Retinal pigment epithelial cell (primary cell): ENCODE measurements at regions not wholly inside any gene's neighbourhood (a gene's known extent, or its start where the extent isn't known, plus 50 kb on each side); places are given as distances from the start of the nearest gene placed in this dataset.

ENCODE experiments used
- DNase-seq: peaks from one replicate; pipeline ENCODE4 v3.0.0-alpha.2; 2010; ENCODE audit warnings: low read depth
- H3K4me3 ChIP-seq: 2 replicates; pipeline ENCODE4 v1.5.1; 2011; ENCODE audit warnings: mild to moderate bottlenecking, low read length, control low read depth, moderate library complexity
- TF ChIP-seq, protein P1 (sequence below): conservative IDR thresholded peaks from 2 replicates; pipeline ENCODE4 v1.5.1; 2011; ENCODE audit warnings: low read depth, low read length, control low read depth, inconsistent platforms

DNA sequence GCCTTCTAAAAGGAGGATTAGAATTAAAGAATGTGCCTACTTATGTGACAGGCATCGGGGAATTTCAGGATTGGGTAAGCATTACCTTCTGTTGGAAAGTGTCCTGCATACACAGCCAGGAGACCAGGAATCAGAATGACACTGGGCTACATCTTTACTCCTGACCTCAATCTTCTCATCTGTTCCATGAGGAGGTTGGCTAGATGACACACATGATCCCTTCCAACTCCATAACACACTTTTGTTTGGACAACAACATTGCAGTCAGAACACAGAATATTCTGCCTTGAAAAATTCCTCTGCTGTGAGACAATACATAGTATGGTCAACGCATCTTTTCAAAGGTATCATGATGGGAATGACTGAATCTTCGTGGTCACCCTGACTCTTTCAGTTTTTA is 1281.2 kb upstream of the SORCS1 start:
- H3K4me3 ChIP-seq = no peak overlapping the region
- DNase-seq = no peak
- TF ChIP-seq, protein P1, sequence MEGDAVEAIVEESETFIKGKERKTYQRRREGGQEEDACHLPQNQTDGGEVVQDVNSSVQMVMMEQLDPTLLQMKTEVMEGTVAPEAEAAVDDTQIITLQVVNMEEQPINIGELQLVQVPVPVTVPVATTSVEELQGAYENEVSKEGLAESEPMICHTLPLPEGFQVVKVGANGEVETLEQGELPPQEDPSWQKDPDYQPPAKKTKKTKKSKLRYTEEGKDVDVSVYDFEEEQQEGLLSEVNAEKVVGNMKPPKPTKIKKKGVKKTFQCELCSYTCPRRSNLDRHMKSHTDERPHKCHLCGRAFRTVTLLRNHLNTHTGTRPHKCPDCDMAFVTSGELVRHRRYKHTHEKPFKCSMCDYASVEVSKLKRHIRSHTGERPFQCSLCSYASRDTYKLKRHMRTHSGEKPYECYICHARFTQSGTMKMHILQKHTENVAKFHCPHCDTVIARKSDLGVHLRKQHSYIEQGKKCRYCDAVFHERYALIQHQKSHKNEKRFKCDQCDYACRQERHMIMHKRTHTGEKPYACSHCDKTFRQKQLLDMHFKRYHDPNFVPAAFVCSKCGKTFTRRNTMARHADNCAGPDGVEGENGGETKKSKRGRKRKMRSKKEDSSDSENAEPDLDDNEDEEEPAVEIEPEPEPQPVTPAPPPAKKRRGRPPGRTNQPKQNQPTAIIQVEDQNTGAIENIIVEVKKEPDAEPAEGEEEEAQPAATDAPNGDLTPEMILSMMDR = no peak

DNA sequence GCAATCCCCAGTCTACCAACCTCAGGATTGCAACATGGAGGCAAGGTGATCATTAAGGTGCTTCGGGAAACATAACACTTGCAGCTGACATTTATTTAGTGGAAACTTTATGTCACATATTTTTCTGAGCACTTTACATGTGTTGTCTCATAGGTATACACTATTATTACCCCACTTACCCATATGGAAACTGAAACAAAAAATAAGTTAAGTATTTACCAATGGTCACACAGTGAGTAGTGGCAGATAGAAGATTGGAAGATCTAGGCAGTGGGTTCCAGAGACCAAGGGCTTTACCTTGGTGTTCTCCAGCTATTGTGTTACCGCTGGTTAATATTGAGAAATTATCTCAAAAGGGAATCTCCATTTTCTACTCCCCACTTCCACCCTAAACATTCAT is 1279.1 kb upstream of the SORCS1 start:
- no peak overlapping the region for H3K4me3 ChIP-seq
- TF ChIP-seq, protein P1 = no peak
- DNase-seq = no peak

DNA sequence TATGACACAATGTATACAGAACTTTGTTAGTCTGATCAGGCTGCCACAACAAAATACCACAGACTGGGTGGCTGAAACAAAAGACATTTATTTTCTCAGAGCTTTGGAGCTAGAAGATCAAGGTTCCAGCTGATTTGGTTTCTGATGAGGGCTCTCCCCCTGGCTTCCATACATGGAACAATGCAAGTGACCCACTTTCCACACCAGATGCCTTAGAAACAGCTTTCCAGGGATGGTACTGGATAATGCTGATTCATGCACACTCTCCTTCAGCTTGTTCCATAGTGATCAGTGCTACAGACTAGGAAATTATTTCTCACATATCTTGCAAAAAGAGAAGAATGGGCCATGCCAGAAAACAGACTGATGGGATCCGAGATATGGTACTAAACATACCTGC is 1274.9 kb upstream of the SORCS1 start:
- TF ChIP-seq, protein P1 = peak; percentile 30
- no peak for DNase-seq
- no peak overlapping the region for H3K4me3 ChIP-seq

DNA sequence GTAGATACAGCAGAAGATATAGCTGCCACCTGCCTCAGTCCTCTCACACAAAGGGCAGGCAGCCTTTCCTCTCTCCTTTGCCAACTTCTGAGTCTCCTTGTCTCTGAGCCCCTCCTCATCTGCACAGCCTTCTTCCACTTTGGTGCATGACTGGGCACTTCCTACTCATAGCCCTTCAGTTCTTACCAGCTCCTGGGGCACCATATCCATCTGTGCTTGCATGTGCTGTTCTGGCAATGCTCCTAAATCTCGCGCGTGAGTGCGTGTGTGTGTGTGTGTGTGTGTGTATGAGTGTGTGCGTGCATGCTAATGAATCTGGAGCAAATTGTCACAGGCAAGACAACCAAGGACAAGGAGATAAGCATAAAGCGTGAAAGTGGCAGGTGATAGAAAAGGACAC is 1271.6 kb upstream of the SORCS1 start:
- DNase-seq = no peak
- TF ChIP-seq, protein P1 = no peak
- H3K4me3 ChIP-seq = no peak overlapping the region

DNA sequence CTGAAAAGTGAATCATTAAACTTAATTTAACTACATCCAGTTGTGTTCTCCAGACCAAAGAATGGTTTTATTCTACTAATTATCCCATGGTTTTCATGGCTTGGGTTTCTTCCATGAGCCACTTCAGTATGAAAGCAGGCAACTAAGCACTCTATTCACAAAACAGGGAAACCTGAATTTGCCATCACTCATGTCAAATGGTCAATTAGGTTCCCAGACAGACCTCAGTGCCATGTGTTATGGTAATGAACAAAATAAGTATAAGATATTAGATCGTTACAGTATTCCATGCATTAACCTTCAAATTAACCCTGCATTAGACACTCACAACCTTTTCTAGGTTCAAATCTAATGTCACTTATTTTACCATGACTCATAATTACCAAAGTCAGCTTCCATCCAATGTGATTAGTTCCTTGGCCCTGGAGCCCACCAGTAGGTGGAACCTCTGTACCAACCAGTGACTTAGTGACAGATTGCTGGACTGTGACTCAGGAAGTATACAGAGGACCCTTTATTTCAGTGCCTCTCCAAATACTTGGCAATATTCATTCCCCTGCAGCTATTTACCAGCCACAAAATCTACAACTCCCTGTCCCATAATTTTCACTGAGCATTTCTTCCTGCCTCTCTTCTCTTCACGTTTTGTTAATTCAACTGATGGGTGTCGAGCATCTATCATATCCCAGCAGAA is 1270.2 kb upstream of the SORCS1 start:
- no peak for DNase-seq
- H3K4me3 ChIP-seq = no peak overlapping the region
- TF ChIP-seq, protein P1 = peak; percentile 16

DNA sequence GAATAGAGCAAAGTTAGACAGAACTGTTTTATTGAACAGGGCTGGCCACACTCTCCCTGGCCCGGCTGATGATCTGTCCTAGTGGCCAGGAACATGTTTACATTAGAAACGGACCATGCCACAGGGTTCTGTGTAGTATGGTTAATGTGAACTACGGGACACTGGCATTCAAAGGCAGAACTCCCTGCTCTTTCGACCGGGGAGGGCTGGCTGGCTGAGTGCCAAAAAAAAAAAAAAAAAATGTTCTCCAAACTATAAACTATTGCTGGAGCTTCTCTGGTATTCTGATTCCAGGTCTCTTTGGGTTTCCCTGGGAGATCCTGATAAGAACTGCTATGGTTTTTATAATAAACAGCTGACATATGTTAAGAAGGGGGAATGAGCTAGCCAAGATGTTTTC is 1262.6 kb upstream of the SORCS1 start:
- no peak overlapping the region for H3K4me3 ChIP-seq
- no peak for DNase-seq
- TF ChIP-seq, protein P1 = no peak

DNA sequence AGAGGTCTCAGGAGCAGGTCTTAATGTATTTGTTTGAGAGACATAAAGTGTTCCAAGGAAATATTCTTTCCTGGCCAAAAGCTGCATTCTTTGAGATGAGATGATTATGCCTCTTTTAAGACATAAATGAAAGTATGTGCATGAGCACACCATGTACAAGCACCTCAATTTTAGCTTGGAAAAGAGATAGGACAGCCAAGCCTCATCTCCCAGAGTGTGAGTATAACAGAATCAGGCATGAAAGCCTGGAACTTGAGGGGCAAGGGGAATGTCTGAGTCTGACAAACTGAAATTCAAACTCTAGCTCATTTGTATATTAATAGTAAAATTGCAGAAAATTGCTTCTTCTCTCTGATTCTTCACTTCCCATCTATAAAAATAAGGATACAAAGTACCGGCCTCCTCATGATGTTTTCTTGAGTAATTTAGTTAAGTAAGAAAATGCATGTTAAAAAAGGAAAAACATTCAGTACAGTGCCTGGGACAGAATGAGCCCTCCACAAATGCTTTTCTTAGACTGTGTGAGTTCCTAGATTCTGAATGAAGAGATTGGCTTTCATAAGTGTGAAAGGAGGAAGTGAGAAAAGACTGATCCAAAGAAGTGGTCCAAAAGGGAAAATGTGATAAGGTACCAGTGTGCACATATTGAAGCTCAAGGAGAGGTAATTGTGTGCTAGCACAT is 1260.9 kb upstream of the SORCS1 start:
- H3K4me3 ChIP-seq = no peak overlapping the region
- DNase-seq = no peak
- TF ChIP-seq, protein P1 = no peak
